ENCODE measurements at regions not wholly inside any gene's neighbourhood (a gene's known extent, or its start where the extent isn't known, plus 50 kb on each side); places are given as distances from the start of the nearest gene placed in this dataset.

DNA sequence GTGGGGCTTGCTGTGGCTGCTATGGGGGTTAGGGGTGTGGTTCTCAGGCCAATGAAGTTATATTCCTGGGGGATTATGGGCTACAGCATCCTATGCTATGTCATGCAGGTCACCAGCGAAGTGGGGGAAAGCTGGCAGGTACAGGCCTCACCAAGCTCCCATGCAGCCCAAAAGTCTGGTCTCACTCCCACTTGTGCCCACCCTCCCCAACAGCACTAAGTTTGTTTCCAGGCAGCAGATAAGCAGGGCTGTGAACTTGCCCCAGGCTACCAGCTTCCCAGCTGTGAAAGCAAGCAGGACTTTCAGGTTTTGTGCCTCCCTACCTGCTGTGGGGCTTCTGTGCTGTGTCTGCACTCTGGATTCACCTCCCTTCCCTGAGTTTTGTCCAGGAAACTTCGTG is 469.7 kb downstream of the CPS1 start (continued):
- TF ChIP-seq, protein P1, sequence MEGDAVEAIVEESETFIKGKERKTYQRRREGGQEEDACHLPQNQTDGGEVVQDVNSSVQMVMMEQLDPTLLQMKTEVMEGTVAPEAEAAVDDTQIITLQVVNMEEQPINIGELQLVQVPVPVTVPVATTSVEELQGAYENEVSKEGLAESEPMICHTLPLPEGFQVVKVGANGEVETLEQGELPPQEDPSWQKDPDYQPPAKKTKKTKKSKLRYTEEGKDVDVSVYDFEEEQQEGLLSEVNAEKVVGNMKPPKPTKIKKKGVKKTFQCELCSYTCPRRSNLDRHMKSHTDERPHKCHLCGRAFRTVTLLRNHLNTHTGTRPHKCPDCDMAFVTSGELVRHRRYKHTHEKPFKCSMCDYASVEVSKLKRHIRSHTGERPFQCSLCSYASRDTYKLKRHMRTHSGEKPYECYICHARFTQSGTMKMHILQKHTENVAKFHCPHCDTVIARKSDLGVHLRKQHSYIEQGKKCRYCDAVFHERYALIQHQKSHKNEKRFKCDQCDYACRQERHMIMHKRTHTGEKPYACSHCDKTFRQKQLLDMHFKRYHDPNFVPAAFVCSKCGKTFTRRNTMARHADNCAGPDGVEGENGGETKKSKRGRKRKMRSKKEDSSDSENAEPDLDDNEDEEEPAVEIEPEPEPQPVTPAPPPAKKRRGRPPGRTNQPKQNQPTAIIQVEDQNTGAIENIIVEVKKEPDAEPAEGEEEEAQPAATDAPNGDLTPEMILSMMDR (IDR thresholded peaks at IDR 0.05 in 2 of 3, conservative IDR thresholded peaks at IDR 0.05 in 1 of 3; ENCODE audit: borderline replicate concordance in 1 of 3, insufficient read depth in 1 of 3, low read depth in 2 of 3, low read length in 2 of 3): no peak
- TF ChIP-seq REST (IDR thresholded peaks at IDR 0.05; ENCODE audit: low read depth) (no peak), RAD21 (IDR thresholded peaks at IDR 0.05; ENCODE audit: low read depth) (no peak), EGR1 (IDR thresholded peaks at IDR 0.05; ENCODE audit: low read depth) (no peak), EZH2phosphoT487 (IDR thresholded peaks at IDR 0.05; ENCODE audit: borderline replicate concordance) (no peak), CEBPB (IDR thresholded peaks at IDR 0.05; ENCODE audit: low read depth) (no peak)
- TF ChIP-seq, protein P2, sequence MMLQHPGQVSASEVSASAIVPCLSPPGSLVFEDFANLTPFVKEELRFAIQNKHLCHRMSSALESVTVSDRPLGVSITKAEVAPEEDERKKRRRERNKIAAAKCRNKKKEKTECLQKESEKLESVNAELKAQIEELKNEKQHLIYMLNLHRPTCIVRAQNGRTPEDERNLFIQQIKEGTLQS (IDR thresholded peaks at IDR 0.05): no peak

DNA sequence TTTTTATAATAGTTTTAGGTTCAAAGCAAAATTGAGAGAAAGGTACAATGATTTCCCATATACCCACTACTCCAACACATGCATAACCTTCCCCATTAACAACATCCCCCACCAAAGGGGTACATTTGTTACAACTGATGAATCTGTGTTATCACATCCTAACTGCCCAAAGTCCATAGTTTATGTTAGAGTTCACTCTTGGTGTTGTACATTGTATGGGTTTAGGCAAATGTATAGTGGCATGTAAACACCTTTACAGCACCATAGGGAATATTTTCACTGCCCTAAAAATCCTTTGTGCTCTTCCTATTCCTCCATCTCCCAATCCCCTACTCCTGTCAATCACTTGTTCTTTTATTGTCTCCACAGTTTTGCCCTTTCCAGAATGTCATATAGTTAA is 471.6 kb downstream of the CPS1 start:
- no peak overlapping the region for H2AFZ ChIP-seq (ENCODE audit: low read depth, low read length, poor library complexity, severe bottlenecking)
- no TSS peak for BruUV-seq (replicated peaks)
- TF ChIP-seq ELF1 (IDR thresholded peaks at IDR 0.05; ENCODE audit: borderline replicate concordance, low read depth) (no peak), CBX3 (IDR thresholded peaks at IDR 0.05; ENCODE audit: low read depth) (no peak), EGR1 (IDR thresholded peaks at IDR 0.05; ENCODE audit: low read depth) (no peak), JUND (IDR thresholded peaks at IDR 0.05) (no peak), REST (IDR thresholded peaks at IDR 0.05; ENCODE audit: low read depth) (no peak), SRF (IDR thresholded peaks at IDR 0.05; ENCODE audit: low read depth) (no peak), SIN3A (IDR thresholded peaks at IDR 0.05; ENCODE audit: low read depth) (no peak), TCF7L2 (IDR thresholded peaks at IDR 0.05; ENCODE audit: borderline replicate concordance, extremely low read depth, insufficient read depth, insufficient read length) (no peak)
- TF ChIP-seq, protein P3, sequence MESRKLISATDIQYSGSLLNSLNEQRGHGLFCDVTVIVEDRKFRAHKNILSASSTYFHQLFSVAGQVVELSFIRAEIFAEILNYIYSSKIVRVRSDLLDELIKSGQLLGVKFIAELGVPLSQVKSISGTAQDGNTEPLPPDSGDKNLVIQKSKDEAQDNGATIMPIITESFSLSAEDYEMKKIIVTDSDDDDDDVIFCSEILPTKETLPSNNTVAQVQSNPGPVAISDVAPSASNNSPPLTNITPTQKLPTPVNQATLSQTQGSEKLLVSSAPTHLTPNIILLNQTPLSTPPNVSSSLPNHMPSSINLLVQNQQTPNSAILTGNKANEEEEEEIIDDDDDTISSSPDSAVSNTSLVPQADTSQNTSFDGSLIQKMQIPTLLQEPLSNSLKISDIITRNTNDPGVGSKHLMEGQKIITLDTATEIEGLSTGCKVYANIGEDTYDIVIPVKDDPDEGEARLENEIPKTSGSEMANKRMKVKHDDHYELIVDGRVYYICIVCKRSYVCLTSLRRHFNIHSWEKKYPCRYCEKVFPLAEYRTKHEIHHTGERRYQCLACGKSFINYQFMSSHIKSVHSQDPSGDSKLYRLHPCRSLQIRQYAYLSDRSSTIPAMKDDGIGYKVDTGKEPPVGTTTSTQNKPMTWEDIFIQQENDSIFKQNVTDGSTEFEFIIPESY (IDR thresholded peaks at IDR 0.05; ENCODE audit: extremely low read depth, insufficient replicate concordance, low read length): no peak

More for the DNA sequence above, 471.6 kb downstream of the CPS1 start:
- H3K36me3 ChIP-seq (ENCODE audit: control insufficient read depth in 1 of 2, insufficient read depth in 2 of 2, low read length in 2 of 2): no peaks in the 10 kb centered on the region
- H3K9ac ChIP-seq (ENCODE audit: low read length): no peak overlapping the region
- no peaks in the 10 kb centered on the region for H3K27me3 ChIP-seq (ENCODE audit: insufficient read depth, low read length)
- H3K9me2 ChIP-seq (ENCODE audit: insufficient read depth): no peaks in the 10 kb centered on the region
- DNase-seq (ENCODE audit: low read depth, low spot score) (no peak), ATAC-seq (no peak)
- H3K4me3 ChIP-seq (replicated peaks in 1 of 2; ENCODE audit: low read depth in 1 of 2, low read length in 2 of 2): no peak overlapping the region
- intact Hi-C loops (cut with micrococcal nuclease): no loop called here
- ChIA-PET CTCF (no interaction called here), POLR2A (no interaction called here), RAD21 (ENCODE audit: low non-redundant PET in 1 of 2, low total read pairs in 2 of 2, uncharacterized antibody in 2 of 2, unreplicated experiment in 2 of 2) (no interaction called here)
- H3K27ac ChIP-seq (ENCODE audit: low read depth, low read length): no peak overlapping the region
- no peaks in the 10 kb centered on the region; a peak in 1 of 4 replicates for H3K9me3 ChIP-seq (ENCODE audit: control insufficient read depth in 1 of 2, insufficient read depth in 1 of 2, low read depth in 1 of 2, low read length in 2 of 2)
- H4K20me1 ChIP-seq (ENCODE audit: insufficient read depth): no peaks in the 10 kb centered on the region
- H3K4me1 ChIP-seq (ENCODE audit: control insufficient read depth in 1 of 2, insufficient read depth in 2 of 2, low read length in 2 of 2): no peaks in the 10 kb centered on the region
- no peaks in the 10 kb centered on the region for H3K79me2 ChIP-seq (ENCODE audit: insufficient read depth, low read length)
- no peak overlapping the region for H3K4me2 ChIP-seq (ENCODE audit: low read length)

All from HCT116 (cell line).